Left ventricle myocardium inferior (tissue), 1 donor: ENCODE measurements at regions not wholly inside any gene's neighbourhood (a gene's known extent, or its start where the extent isn't known, plus 50 kb on each side); places are given as distances from the start of the nearest gene placed in this dataset.

Experiments used
- DNase-seq: peaks from one replicate; pipeline ENCODE4 v3.0.0-alpha.2; 2020
- H3K27ac ChIP-seq: fragments of 200-600 bp; replicated peaks from 2 replicates; pipeline ENCODE4 v1.8.0; 2021
- H3K27me3 ChIP-seq: fragments of 200-600 bp; 2 replicates; pipeline ENCODE4 v1.8.0; 2021; ENCODE audit warnings: low read depth
- H3K36me3 ChIP-seq: fragments of 200-600 bp; 2 replicates; pipeline ENCODE4 v1.8.0; 2021
- H3K4me1 ChIP-seq: fragments of 200-600 bp; 2 replicates; pipeline ENCODE4 v1.8.0; 2021
- H3K4me3 ChIP-seq: fragments of 200-600 bp; 2 replicates; pipeline ENCODE4 v1.8.0; 2021; ENCODE audit warnings: mild to moderate bottlenecking, moderate library complexity
- H3K9me3 ChIP-seq: fragments of 200-600 bp; replicated peaks from 2 replicates; pipeline ENCODE4 v1.8.0; 2021
- CTCF ChIP-seq: fragments of 200-600 bp; IDR thresholded peaks from 2 replicates; pipeline ENCODE4 v1.8.0; 2021; ENCODE audit warnings: antibody characterized with exemption, mild to moderate bottlenecking, borderline replicate concordance
- intact Hi-C: fragments of 100-400 bp; cut with micrococcal nuclease; formaldehyde crosslinking; loops from one replicate; pipeline ENCODE4 v1.11.0; 2022
- donor health status: DM: no; HTN: yes; CAD: no; lungs with severe emphysema.

- Histone ChIP-seq H3K4me1 (no peaks in the 10 kb centered on the region), H3K9me3 (no peaks in the 10 kb centered on the region), H3K36me3 (no peaks in the 10 kb centered on the region), H3K27me3 (peaks cover 29% of the 10 kb centered on the region), H3K4me3 (no peak overlapping the region), H3K27ac (no peak overlapping the region)
- no peak for TF ChIP-seq CTCF
- no peak for DNase-seq
- intact Hi-C loops = no loop called here
These were observed 94.3 kb downstream of the OAT start for GRCh38 chr10:124324451-124324850.

GRCh38 chr10:124323806-124324205, 94.9 kb downstream of the OAT start:
- intact Hi-C loops = no loop called here
- peaks cover 31% of the 10 kb centered on the region for H3K27me3 ChIP-seq
- DNase-seq = no peak
- no peaks in the 10 kb centered on the region for H3K4me1 ChIP-seq
- H3K9me3 ChIP-seq = no peaks in the 10 kb centered on the region
- no peak overlapping the region for H3K27ac ChIP-seq
- no peak overlapping the region for H3K4me3 ChIP-seq
- H3K36me3 ChIP-seq = no peaks in the 10 kb centered on the region
- no peak for TF ChIP-seq CTCF

GRCh38 chr10:124323111-124323725, 95.5 kb downstream of the OAT start:
- DNase-seq = no peak
- no peaks in the 10 kb centered on the region for H3K36me3 ChIP-seq
- H3K27me3 ChIP-seq = peaks cover 36% of the 10 kb centered on the region
- no peak overlapping the region for H3K27ac ChIP-seq
- H3K4me1 ChIP-seq = no peaks in the 10 kb centered on the region
- no peak overlapping the region for H3K4me3 ChIP-seq
- intact Hi-C loops = no loop called here
- H3K9me3 ChIP-seq = no peaks in the 10 kb centered on the region
- no peak for TF ChIP-seq CTCF

GRCh38 chr10:124322191-124322980, 96.3 kb downstream of the OAT start:
- no peaks in the 10 kb centered on the region for H3K36me3 ChIP-seq
- no peak for DNase-seq
- peaks cover 42% of the 10 kb centered on the region for H3K27me3 ChIP-seq
- no peak overlapping the region for H3K27ac ChIP-seq
- H3K4me3 ChIP-seq = no peak overlapping the region
- TF ChIP-seq CTCF = no peak
- intact Hi-C loops = no loop called here
- H3K9me3 ChIP-seq = no peaks in the 10 kb centered on the region
- no peaks in the 10 kb centered on the region for H3K4me1 ChIP-seq

GRCh38 chr10:124321433-124322089, 97.2 kb downstream of the OAT start:
- Histone ChIP-seq H3K4me1 (no peaks in the 10 kb centered on the region), H3K4me3 (no peak overlapping the region), H3K27ac (no peak overlapping the region), H3K9me3 (no peaks in the 10 kb centered on the region), H3K36me3 (no peaks in the 10 kb centered on the region), H3K27me3 (peaks cover 42% of the 10 kb centered on the region)
- DNase-seq = no peak
- intact Hi-C loops = no loop called here
- no peak for TF ChIP-seq CTCF
